ENCODE measurements at regions not wholly inside any gene's neighbourhood (a gene's known extent, or its start where the extent isn't known, plus 50 kb on each side); places are given as distances from the start of the nearest gene placed in this dataset.

DNA sequence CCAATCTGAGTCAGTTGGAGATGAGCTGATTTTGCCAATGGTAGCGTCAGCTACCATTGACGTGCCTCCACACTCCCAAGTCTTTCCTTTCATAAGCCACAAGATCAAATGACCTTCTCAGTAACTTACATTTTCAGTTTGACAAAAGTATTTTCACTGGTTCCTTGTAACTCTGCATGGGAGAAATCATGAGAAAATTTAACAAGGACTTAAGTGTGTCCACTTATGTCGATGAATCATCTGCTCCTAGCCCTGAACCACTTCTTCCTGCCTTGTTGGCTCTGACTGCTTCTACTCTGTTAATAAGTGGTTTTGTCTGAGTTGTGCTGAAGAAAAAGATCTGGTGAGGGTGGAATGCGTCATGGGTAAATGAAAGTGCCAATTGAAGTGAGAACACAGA, 101.2 kb downstream of the NFKBIZ start (continued):
- TF ChIP-seq, protein P1, sequence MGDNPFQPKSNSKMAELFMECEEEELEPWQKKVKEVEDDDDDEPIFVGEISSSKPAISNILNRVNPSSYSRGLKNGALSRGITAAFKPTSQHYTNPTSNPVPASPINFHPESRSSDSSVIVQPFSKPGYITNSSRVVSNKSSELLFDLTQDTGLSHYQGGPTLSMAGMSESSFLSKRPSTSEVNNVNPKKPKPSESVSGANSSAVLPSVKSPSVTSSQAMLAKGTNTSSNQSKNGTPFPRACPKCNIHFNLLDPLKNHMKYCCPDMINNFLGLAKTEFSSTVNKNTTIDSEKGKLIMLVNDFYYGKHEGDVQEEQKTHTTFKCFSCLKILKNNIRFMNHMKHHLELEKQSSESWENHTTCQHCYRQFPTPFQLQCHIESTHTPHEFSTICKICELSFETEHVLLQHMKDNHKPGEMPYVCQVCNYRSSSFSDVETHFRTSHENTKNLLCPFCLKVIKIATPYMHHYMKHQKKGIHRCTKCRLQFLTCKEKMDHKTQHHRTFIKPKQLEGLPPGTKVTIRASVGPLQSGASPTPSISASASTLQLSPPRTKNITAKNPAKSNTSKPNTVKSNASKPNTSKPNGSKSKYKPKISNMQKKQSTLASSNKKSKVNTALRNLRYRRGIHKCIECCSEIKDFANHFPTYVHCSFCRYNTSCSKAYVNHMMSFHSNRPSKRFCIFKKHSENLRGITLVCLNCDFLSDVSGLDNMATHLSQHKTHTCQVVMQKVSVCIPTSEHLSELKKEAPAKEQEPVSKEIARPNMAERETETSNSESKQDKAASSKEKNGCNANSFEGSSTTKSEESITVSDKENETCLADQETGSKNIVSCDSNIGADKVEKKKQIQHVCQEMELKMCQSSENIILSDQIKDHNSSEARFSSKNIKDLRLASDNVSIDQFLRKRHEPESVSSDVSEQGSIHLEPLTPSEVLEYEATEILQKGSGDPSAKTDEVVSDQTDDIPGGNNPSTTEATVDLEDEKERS (tag by site-specific recombination; IDR thresholded peaks at IDR 0.05), result no peak
- TF ChIP-seq ZBTB11 (tag by site-specific recombination; conservative IDR thresholded peaks at IDR 0.05; ENCODE audit: low read depth) (no peak), ZNF521 (tag by site-specific recombination; IDR thresholded peaks at IDR 0.05) (no peak)
- TF ChIP-seq, protein P2, sequence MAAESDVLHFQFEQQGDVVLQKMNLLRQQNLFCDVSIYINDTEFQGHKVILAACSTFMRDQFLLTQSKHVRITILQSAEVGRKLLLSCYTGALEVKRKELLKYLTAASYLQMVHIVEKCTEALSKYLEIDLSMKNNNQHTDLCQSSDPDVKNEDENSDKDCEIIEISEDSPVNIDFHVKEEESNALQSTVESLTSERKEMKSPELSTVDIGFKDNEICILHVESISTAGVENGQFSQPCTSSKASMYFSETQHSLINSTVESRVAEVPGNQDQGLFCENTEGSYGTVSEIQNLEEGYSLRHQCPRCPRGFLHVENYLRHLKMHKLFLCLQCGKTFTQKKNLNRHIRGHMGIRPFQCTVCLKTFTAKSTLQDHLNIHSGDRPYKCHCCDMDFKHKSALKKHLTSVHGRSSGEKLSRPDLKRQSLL (tag by site-specific recombination; IDR thresholded peaks at IDR 0.05), result no peak

GRCh38 chr3:101950985-101951733, 101.8 kb downstream of the NFKBIZ start:
- ChIA-PET CTCF (no interaction called here), POLR2A (no interaction called here)
- Histone ChIP-seq H3K4me1 (ENCODE audit: control insufficient read depth, insufficient read depth, low read length) (peaks cover 3% of the 10 kb centered on the region; the same call in 1 of the 2 replicates), H3K4me3 (ENCODE audit: low read depth, low read length) (no peak overlapping the region), H3K9me3 (ENCODE audit: control insufficient read depth, insufficient read depth, low read depth, low read length) (no peaks in the 10 kb centered on the region), H3K36me3 (ENCODE audit: control insufficient read depth in 2 of 2, insufficient read depth in 1 of 2, low read length in 2 of 2) (no peaks in the 10 kb centered on the region), H3K27ac (ENCODE audit: extremely low read depth, low read depth, low read length) (no peak overlapping the region)
- TF ChIP-seq ZNF664 (tag by site-specific recombination; IDR thresholded peaks at IDR 0.05) (no peak), ZNF157 (tag by site-specific recombination; IDR thresholded peaks at IDR 0.05) (no peak), ZNF239 (tag by site-specific recombination; IDR thresholded peaks at IDR 0.05) (no peak)

GRCh38 chr3:101954361-101954760, 105.0 kb downstream of the NFKBIZ start:
- Histone ChIP-seq H3K4me3 (ENCODE audit: low read depth, low read length) (no peak overlapping the region), H3K9me3 (ENCODE audit: control insufficient read depth, insufficient read depth, low read depth, low read length) (no peaks in the 10 kb centered on the region), H3K36me3 (ENCODE audit: control insufficient read depth in 2 of 2, insufficient read depth in 1 of 2, low read length in 2 of 2) (no peaks in the 10 kb centered on the region), H3K4me1 (ENCODE audit: control insufficient read depth, insufficient read depth, low read length) (peaks cover 3% of the 10 kb centered on the region; the same call in 1 of the 2 replicates), H3K27ac (ENCODE audit: extremely low read depth, low read depth, low read length) (no peak overlapping the region)
- ChIA-PET POLR2A (no interaction called here), CTCF (no interaction called here)
- TF ChIP-seq ZNF654 (tag by site-specific recombination; IDR thresholded peaks at IDR 0.05; ENCODE audit: low read depth) (no peak), ZNF202 (tag by site-specific recombination; IDR thresholded peaks at IDR 0.05; ENCODE audit: borderline replicate concordance) (no peak), ZNF10 (tag by site-specific recombination; IDR thresholded peaks at IDR 0.05) (no peak), ZBTB8A (tag by site-specific recombination; IDR thresholded peaks at IDR 0.05) (no peak), ZNF518A (tag by site-specific recombination; conservative IDR thresholded peaks at IDR 0.05; ENCODE audit: low read depth) (no peak), ZNF558 (tag by site-specific recombination; IDR thresholded peaks at IDR 0.05) (no peak), KLF7 (tag by site-specific recombination; IDR thresholded peaks at IDR 0.05; ENCODE audit: borderline replicate concordance) (no peak), ZNF112 (tag by site-specific recombination; IDR thresholded peaks at IDR 0.05) (no peak), SCRT2 (tag by site-specific recombination; IDR thresholded peaks at IDR 0.05) (no peak)
- TF ChIP-seq, protein P3, sequence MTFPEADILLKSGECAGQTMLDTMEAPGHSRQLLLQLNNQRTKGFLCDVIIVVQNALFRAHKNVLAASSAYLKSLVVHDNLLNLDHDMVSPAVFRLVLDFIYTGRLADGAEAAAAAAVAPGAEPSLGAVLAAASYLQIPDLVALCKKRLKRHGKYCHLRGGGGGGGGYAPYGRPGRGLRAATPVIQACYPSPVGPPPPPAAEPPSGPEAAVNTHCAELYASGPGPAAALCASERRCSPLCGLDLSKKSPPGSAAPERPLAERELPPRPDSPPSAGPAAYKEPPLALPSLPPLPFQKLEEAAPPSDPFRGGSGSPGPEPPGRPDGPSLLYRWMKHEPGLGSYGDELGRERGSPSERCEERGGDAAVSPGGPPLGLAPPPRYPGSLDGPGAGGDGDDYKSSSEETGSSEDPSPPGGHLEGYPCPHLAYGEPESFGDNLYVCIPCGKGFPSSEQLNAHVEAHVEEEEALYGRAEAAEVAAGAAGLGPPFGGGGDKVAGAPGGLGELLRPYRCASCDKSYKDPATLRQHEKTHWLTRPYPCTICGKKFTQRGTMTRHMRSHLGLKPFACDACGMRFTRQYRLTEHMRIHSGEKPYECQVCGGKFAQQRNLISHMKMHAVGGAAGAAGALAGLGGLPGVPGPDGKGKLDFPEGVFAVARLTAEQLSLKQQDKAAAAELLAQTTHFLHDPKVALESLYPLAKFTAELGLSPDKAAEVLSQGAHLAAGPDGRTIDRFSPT (tag by site-specific recombination; IDR thresholded peaks at IDR 0.05), result no peak

Data from HEK293 (cell line).